ENCODE measurements at regions not wholly inside any gene's neighbourhood (a gene's known extent, or its start where the extent isn't known, plus 50 kb on each side); places are given as distances from the start of the nearest gene placed in this dataset.

DNA sequence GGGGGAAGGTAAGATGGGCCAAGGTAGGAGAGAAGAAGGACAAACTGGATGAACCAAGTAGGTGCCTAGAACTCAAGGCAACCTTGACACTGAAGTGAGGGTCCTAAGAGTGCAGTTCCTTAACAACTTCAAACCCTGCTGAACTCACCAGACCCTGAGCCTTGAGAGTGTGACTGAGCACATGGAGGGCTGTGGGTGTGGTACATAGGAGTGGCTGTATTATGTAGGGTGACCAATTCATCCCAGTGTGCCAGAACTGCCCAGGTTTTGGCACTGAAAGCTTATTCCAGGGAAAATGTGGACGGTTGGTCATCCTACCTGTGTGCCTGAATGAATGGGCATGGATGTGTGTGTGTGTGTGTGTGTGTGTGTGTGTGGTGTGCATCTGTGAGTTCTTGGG, 281.8 kb downstream of the DHX35 start:
- Histone ChIP-seq H3K9me3 (ENCODE audit: low read depth, low read length) (no peaks in the 10 kb centered on the region), H3K4me3 (ENCODE audit: low read length) (no peak overlapping the region), H3K4me1 (ENCODE audit: insufficient read depth, low read length) (peaks cover 4% of the 10 kb centered on the region), H3K27me3 (ENCODE audit: insufficient read depth, low read length) (no peaks in the 10 kb centered on the region)

DNA sequence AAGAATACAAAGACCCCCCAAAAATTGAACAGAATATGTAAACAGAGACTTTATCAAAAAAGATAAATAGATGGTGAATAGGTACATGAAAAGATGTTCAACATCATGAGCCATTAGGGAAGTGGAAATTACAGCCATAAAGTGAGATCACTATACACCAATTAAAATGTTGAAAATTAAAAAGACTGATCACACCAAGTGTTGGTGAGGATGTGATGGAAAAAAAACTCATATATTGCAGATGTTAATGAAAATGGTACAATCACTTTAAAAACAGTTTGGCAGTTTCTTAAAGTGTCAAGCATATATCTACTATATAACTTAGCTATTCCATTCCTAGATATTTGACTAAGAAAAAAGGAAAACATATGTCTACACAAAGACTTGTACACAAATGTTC, 280.5 kb downstream of the DHX35 start:
- Histone ChIP-seq H3K27me3 (ENCODE audit: insufficient read depth, low read length) (no peaks in the 10 kb centered on the region), H3K9me3 (ENCODE audit: low read depth, low read length) (no peaks in the 10 kb centered on the region), H3K4me3 (ENCODE audit: low read length) (no peak overlapping the region), H3K4me1 (ENCODE audit: insufficient read depth, low read length) (peaks cover 4% of the 10 kb centered on the region)

DNA sequence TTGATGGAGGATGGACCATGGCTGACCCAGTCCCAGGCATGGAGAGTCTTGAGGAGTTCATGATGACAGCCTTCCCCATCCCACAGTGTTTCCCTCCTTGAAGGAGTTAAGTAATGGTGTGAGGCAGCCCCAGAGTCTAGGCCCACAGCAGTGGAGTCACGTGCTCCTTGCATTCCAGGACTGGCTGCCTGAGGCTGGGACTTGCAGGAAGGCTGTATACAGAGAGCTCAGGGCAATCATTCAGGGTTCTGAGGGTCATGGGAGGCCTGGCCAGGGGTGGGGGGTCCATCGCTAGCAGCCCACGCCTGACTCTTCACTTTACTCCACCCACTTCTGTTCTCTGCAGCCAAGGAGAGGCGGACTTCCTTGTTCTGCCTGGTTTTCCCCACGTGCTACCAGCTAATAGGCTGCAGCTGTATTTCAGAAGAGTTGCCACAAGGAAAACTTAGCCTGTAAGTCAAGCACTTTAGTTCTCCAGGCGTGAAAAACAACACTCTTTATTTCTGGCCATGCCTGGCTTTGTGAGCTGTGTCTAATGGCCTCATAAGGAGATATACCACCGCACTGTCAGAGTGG, 272.5 kb downstream of the DHX35 start:
- Histone ChIP-seq H3K4me1 (ENCODE audit: insufficient read depth, low read length) (no peaks in the 10 kb centered on the region), H3K9me3 (ENCODE audit: low read depth, low read length) (no peaks in the 10 kb centered on the region)

GRCh38 chr20:39233755-39234154, 271.6 kb downstream of the DHX35 start:
- Histone ChIP-seq H3K4me3 (ENCODE audit: low read length) (no peak overlapping the region), H3K9me3 (ENCODE audit: low read depth, low read length) (no peaks in the 10 kb centered on the region), H3K27me3 (ENCODE audit: insufficient read depth, low read length) (no peaks in the 10 kb centered on the region), H3K4me1 (ENCODE audit: insufficient read depth, low read length) (no peaks in the 10 kb centered on the region)

More for the DNA sequence above, 272.5 kb downstream of the DHX35 start:
- Histone ChIP-seq H3K27me3 (ENCODE audit: insufficient read depth, low read length) (no peaks in the 10 kb centered on the region), H3K4me3 (ENCODE audit: low read length) (no peak overlapping the region)

DNA sequence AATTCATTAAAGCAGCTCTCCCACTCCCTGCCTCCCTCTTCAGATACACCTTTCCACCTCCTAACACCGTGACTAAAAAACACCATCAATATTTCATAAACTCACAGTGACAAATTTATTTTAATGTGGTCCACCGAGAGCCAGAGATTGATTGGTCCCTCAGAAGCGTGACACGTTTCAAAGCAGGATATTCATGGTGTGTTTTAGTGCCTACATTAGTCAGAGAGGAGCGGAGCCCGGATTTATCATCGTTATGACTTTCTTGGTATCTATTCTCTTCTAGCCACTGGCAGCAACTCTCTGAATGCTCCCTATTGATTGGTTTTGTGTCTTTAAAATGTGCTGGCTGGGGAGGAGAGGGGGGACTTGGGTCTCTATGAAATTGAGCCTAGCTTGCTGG, 265.3 kb downstream of the DHX35 start:
- no peaks in the 10 kb centered on the region for H3K4me1 ChIP-seq (ENCODE audit: insufficient read depth, low read length)
- no peaks in the 10 kb centered on the region for H3K9me3 ChIP-seq (ENCODE audit: low read depth, low read length)
- H3K27me3 ChIP-seq (ENCODE audit: insufficient read depth, low read length), result no peaks in the 10 kb centered on the region
- H3K4me3 ChIP-seq (ENCODE audit: low read length), result no peak overlapping the region

DNA sequence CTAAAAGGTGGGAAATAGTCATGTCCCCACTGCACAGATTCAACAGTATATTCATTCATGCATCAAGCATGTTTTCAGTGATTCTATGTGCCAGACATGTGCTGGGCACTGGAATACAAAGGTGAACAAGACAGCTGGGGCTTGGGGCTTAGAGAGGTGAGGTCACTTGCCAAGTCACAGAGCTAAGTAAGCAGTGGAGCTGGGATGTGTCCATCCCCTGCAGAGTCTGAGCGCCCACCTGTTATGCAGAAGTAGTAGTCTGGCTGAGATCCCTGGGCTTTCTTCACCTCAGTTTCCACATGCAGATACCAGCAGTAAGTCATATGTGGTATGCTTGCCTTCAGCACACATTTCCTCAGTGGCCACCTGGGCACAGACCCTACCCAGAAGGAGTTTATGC, 263.8 kb downstream of the DHX35 start:
- Histone ChIP-seq H3K4me3 (ENCODE audit: low read length) (no peak overlapping the region), H3K9me3 (ENCODE audit: low read depth, low read length) (no peaks in the 10 kb centered on the region), H3K4me1 (ENCODE audit: insufficient read depth, low read length) (no peaks in the 10 kb centered on the region), H3K27me3 (ENCODE audit: insufficient read depth, low read length) (no peaks in the 10 kb centered on the region)

- no peaks in the 10 kb centered on the region for H3K4me1 ChIP-seq (ENCODE audit: insufficient read depth, low read length)
- no peak overlapping the region for H3K4me3 ChIP-seq (ENCODE audit: low read length)
- no peaks in the 10 kb centered on the region for H3K27me3 ChIP-seq (ENCODE audit: insufficient read depth, low read length)
- H3K9me3 ChIP-seq (ENCODE audit: low read depth, low read length), result no peaks in the 10 kb centered on the region
Observed at GRCh38 chr20:39225536-39225935, 263.4 kb downstream of the DHX35 start.

DNA sequence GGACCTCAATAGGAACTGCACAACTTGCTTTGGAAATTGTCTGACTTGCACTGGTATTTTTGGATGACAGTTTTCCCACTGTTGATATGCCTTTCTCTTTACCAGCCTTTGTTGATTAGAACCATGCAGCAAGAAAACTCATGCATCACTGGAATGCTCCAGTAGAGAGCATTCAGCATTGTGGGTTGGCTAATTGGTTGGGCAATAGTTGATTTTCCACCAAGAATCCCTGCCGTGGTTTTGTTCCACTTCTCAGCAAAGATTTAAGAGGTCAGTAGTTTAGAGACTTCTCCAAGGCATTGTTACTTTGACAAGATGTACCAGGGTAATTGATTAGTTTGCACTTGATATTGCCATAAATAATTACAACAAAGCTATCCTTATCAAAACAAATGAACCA, 260.0 kb downstream of the DHX35 start:
- Histone ChIP-seq H3K4me3 (ENCODE audit: low read length) (no peak overlapping the region), H3K9me3 (ENCODE audit: low read depth, low read length) (no peaks in the 10 kb centered on the region), H3K27me3 (ENCODE audit: insufficient read depth, low read length) (no peaks in the 10 kb centered on the region), H3K4me1 (ENCODE audit: insufficient read depth, low read length) (no peaks in the 10 kb centered on the region)

GRCh38 chr20:39216195-39216594, 254.1 kb downstream of the DHX35 start:
- Histone ChIP-seq H3K4me1 (ENCODE audit: insufficient read depth, low read length) (no peaks in the 10 kb centered on the region), H3K4me3 (ENCODE audit: low read length) (no peak overlapping the region), H3K9me3 (ENCODE audit: low read depth, low read length) (no peaks in the 10 kb centered on the region)

DNA sequence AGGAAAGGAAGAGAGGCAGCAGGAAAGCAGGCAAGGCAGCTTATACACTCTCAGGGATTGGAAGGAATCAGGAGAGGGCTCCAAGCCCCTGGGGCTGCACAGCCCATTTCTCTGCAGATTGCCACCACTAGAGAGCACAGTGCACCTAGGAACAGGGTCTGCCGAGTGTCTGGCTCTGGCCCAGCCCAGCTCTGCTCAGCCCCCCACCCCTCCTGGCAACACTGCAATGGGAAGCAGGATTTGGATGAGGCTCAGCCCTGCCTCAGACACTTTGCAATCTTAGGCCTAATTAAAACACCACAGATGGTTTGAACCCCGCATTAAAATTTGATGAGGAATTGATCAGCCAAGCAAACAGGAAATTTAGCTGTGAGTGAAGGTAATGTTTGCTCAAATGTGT, 252.7 kb downstream of the DHX35 start:
- Histone ChIP-seq H3K4me3 (ENCODE audit: low read length) (no peak overlapping the region), H3K27me3 (ENCODE audit: insufficient read depth, low read length) (no peaks in the 10 kb centered on the region), H3K9me3 (ENCODE audit: low read depth, low read length) (no peaks in the 10 kb centered on the region), H3K4me1 (ENCODE audit: insufficient read depth, low read length) (no peaks in the 10 kb centered on the region)

More at GRCh38 chr20:39216195-39216594, 254.1 kb downstream of the DHX35 start:
- H3K27me3 ChIP-seq (ENCODE audit: insufficient read depth, low read length), result no peaks in the 10 kb centered on the region

- no peaks in the 10 kb centered on the region for H3K27me3 ChIP-seq (ENCODE audit: insufficient read depth, low read length)
- H3K9me3 ChIP-seq (ENCODE audit: low read depth, low read length), result no peaks in the 10 kb centered on the region
- no peaks in the 10 kb centered on the region for H3K4me1 ChIP-seq (ENCODE audit: insufficient read depth, low read length)
Observed at GRCh38 chr20:39213476-39214145, 251.5 kb downstream of the DHX35 start.

DNA sequence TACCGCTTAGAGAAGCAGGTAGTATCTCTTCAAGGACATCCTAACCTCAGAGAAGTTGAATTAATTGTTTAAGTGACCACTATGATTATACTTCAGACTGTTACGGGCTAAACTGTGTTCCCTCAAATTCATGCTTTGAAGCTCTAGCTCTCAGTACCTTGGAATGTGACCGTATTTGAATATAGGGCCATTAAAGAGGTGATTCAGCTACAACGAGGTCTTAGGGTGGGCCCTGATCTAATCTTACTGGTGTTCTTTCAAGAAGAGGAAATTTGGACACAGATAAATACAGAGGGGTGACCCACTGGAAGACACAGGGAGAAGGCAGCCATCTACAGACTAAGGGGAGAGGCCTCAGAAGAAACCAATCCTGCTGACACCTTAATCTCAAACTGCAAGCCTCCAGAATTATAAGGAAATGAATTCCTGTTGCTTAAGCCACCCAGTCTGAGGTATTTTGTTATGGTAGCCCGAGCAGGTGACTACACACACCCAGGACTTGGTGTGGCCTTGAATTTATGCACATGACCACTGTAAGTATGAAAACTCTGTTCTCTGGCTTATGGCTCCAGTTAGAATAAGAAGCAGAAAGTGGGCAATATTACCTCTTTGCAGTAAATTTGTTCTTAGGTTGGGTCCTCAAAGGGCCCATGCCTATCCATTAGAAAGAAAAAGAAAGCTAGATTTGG, 249.1 kb downstream of the DHX35 start:
- Histone ChIP-seq H3K4me1 (ENCODE audit: insufficient read depth, low read length) (no peaks in the 10 kb centered on the region), H3K27me3 (ENCODE audit: insufficient read depth, low read length) (no peaks in the 10 kb centered on the region), H3K9me3 (ENCODE audit: low read depth, low read length) (no peaks in the 10 kb centered on the region), H3K4me3 (ENCODE audit: low read length) (no peak overlapping the region)

More at GRCh38 chr20:39213476-39214145, 251.5 kb downstream of the DHX35 start:
- H3K4me3 ChIP-seq (ENCODE audit: low read length), result no peak overlapping the region

- no peaks in the 10 kb centered on the region for H3K4me1 ChIP-seq (ENCODE audit: insufficient read depth, low read length)
- no peaks in the 10 kb centered on the region for H3K9me3 ChIP-seq (ENCODE audit: low read depth, low read length)
- H3K4me3 ChIP-seq (ENCODE audit: low read length), result no peak overlapping the region
- no peaks in the 10 kb centered on the region for H3K27me3 ChIP-seq (ENCODE audit: insufficient read depth, low read length)
Observed at GRCh38 chr20:39210341-39211036, 248.3 kb downstream of the DHX35 start.

DNA sequence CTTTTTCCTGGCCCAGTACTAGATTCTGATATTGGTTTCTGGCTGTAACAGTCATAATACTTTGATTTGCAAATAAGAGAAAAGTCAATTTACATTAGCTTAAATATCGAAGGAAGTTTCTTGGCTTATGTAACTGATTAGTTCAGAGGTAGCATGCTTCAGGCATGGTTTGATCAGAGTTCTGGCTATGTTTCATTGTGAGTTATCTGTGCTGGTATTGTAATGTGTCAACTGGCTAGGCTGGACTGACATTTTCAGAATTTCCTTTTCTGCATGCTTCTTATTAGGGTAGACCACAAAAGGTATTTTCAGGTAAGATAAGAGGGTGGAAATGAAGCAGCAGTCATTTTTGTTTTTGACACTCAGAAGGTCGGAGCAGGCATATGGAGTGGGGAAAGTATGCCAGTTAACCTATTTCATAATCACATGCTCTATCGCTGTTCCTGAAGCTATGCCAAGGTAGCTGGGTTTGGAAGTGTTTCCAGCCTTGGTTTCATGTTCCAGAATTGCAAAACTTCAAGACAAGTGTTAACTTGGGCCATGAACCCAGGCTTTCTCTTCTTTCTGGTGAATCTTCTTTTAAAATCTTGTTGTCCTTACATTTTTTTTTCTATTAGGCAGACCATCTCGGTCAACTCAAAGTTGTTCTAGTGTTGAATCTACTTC, 244.9 kb downstream of the DHX35 start:
- Histone ChIP-seq H3K27me3 (ENCODE audit: insufficient read depth, low read length) (no peaks in the 10 kb centered on the region), H3K4me3 (ENCODE audit: low read length) (no peak overlapping the region), H3K4me1 (ENCODE audit: insufficient read depth, low read length) (no peaks in the 10 kb centered on the region), H3K9me3 (ENCODE audit: low read depth, low read length) (no peaks in the 10 kb centered on the region)

GRCh38 chr20:39195582-39196021, 233.5 kb downstream of the DHX35 start:
- Histone ChIP-seq H3K4me3 (ENCODE audit: low read length) (no peak overlapping the region), H3K27me3 (ENCODE audit: insufficient read depth, low read length) (no peaks in the 10 kb centered on the region), H3K9me3 (ENCODE audit: low read depth, low read length) (no peaks in the 10 kb centered on the region), H3K4me1 (ENCODE audit: insufficient read depth, low read length) (no peaks in the 10 kb centered on the region)
